H1 (cell line): ENCODE measurements at regions not wholly inside any gene's neighbourhood (a gene's known extent, or its start where the extent isn't known, plus 50 kb on each side); places are given as distances from the start of the nearest gene placed in this dataset.

Experiments
- CTCF ChIA-PET: fragments of 300-600 bp; sonication (Branson Sonifier 250); formaldehyde crosslinking; loops from one replicate; lab custom pipeline; 2021; ENCODE audit not compliant: partially characterized antibody; lab: Charles Lee
- POLR2A ChIA-PET: fragments of 300-600 bp; sonication (Branson Sonifier 250); formaldehyde crosslinking; loops from one replicate; lab custom pipeline; 2021; ENCODE audit warnings: inconsistent platforms; ENCODE audit not compliant: partially characterized antibody; lab: Charles Lee
- DNase-seq, 2 experiments: peaks; one replicate each; pipeline versions ENCODE4 v3.0.0 to v3.0.0-alpha.2; 2010 to 2022; ENCODE audit warnings: low spot score in 2 of 2, low read depth in 1 of 2, mixed read lengths in 1 of 2
- FAIRE-seq: peaks from 2 replicates; lab custom pipeline; 2011; peaks lifted over from hg19 to GRCh38; lab: Jason Lieb, UNC
- H2AFZ ChIP-seq: 2 replicates; pipeline ENCODE4 v1.8.1; 2012; ENCODE audit warnings: low read length, inconsistent platforms
- H2AK5ac ChIP-seq: 2 replicates; pipeline ENCODE4 v1.6.1; 2013; ENCODE audit warnings: low read depth, low read length
- H2BK120ac ChIP-seq: replicated peaks from 2 replicates; pipeline ENCODE3; 2013; ENCODE audit warnings: low read depth, low read length, inconsistent platforms
- H2BK12ac ChIP-seq: 2 replicates; pipeline ENCODE4 v1.6.1; 2013; ENCODE audit warnings: low read depth, low read length
- H2BK15ac ChIP-seq: 2 replicates; pipeline ENCODE4 v1.6.1; 2013; ENCODE audit warnings: low read length
- H2BK20ac ChIP-seq: 2 replicates; pipeline ENCODE4 v1.6.1; 2013; ENCODE audit warnings: low read length
- H2BK5ac ChIP-seq: 2 replicates; pipeline ENCODE4 v1.6.1; 2013; ENCODE audit warnings: low read depth, low read length
- H3K14ac ChIP-seq: 2 replicates; pipeline ENCODE4 v1.6.1; 2013; ENCODE audit warnings: inconsistent platforms; ENCODE audit not compliant: insufficient read length
- H3K18ac ChIP-seq: 2 replicates; pipeline ENCODE4 v1.6.1; 2013; ENCODE audit warnings: low read length; ENCODE audit errors: extremely low read depth
- H3K23ac ChIP-seq: 2 replicates; pipeline ENCODE4 v1.6.1; 2013; ENCODE audit warnings: inconsistent platforms; ENCODE audit not compliant: insufficient read length
- H3K23me2 ChIP-seq: 2 replicates; pipeline ENCODE4 v1.6.1; 2013; ENCODE audit warnings: low read depth, low read length
- H3K27ac ChIP-seq: 2 replicates; pipeline ENCODE4 v1.6.1; 2011; ENCODE audit warnings: low read depth, low read length, inconsistent platforms
- H3K27me3 ChIP-seq, 4 experiments: replicated peaks in 1 of 4; 1 replicate in 1 of 4; 2 replicates in 3 of 4; pipeline versions ENCODE4 v1.6.1 to v1.8.1; 2011 to 2013; ENCODE audit warnings: low read length in 3 of 4, mild to moderate bottlenecking in 3 of 4, inconsistent platforms in 2 of 4, mixed read lengths in 2 of 4, moderate library complexity in 1 of 4; ENCODE audit not compliant: control insufficient read depth in 3 of 4, insufficient read depth in 3 of 4; ENCODE audit errors: extremely low read depth in 1 of 4
- H3K36me3 ChIP-seq, 4 experiments: 2 replicates each; pipeline versions ENCODE4 v1.6.1 to v1.8.1; 2011 to 2013; ENCODE audit warnings: mild to moderate bottlenecking in 4 of 4, low read length in 3 of 4, moderate library complexity in 2 of 4, control low read depth in 1 of 4, inconsistent platforms in 1 of 4; ENCODE audit not compliant: insufficient read depth in 4 of 4, control insufficient read depth in 2 of 4
- H3K4ac ChIP-seq: replicated peaks from 2 replicates; pipeline ENCODE3; 2013; ENCODE audit warnings: low read length, low read depth, mixed read lengths, inconsistent platforms; ENCODE audit not compliant: insufficient read length
- H3K4me1 ChIP-seq, 4 experiments: replicated peaks in 1 of 4; 1 replicate in 1 of 4; 2 replicates in 3 of 4; pipeline versions ENCODE4 v1.6.1 to v1.8.1; 2011 to 2013; ENCODE audit warnings: low read length in 3 of 4, inconsistent platforms in 2 of 4, mixed read lengths in 1 of 4; ENCODE audit not compliant: insufficient read depth in 4 of 4, control insufficient read depth in 3 of 4
- H3K4me2 ChIP-seq, 2 experiments: 2 replicates each; pipeline versions ENCODE4 v1.6.1 to v1.8.1; 2011 to 2013; ENCODE audit warnings: low read depth in 2 of 2, low read length in 2 of 2, control low read depth in 1 of 2, inconsistent platforms in 1 of 2, mild to moderate bottlenecking in 1 of 2; ENCODE audit not compliant: insufficient read depth in 1 of 2
- H3K4me3 ChIP-seq, 4 experiments: fragments of 200-600, 300-600 bp in 1 of 4; sonication (generic), shearing (Covaris generic), sonication (Bioruptor Twin) in 1 of 4; 2 replicates each; pipeline versions ENCODE4 v1.5.1 to v1.8.1; 2011 to 2016; ENCODE audit warnings: low read length in 4 of 4, low read depth in 3 of 4, control low read depth in 2 of 4, inconsistent platforms in 2 of 4, mild to moderate bottlenecking in 2 of 4, mixed read lengths in 1 of 4, moderate library complexity in 1 of 4; ENCODE audit not compliant: insufficient read depth in 2 of 4; ENCODE audit errors: extremely low read depth in 1 of 4
- H3K56ac ChIP-seq: replicated peaks from 2 replicates; pipeline ENCODE3; 2013; ENCODE audit warnings: low read depth, mild to moderate bottlenecking, mixed read lengths, low read length, inconsistent platforms; ENCODE audit not compliant: insufficient read length
- H3K79me1 ChIP-seq: 2 replicates; pipeline ENCODE4 v1.6.1; 2013; ENCODE audit warnings: low read depth, low read length, control low read depth
- H3K79me2 ChIP-seq, 2 experiments: 2 replicates each; pipeline versions ENCODE4 v1.6.1 to v1.8.1; 2012 to 2013; ENCODE audit warnings: low read length in 2 of 2, mild to moderate bottlenecking in 2 of 2, inconsistent platforms in 1 of 2; ENCODE audit not compliant: insufficient read depth in 2 of 2, control insufficient read depth in 1 of 2
- H3K9ac ChIP-seq, 4 experiments: replicated peaks in 1 of 4; 1 replicate in 1 of 4; 2 replicates in 3 of 4; pipeline versions ENCODE4 v1.6.1 to v1.8.1; 2011 to 2013; ENCODE audit warnings: low read depth in 3 of 4, low read length in 3 of 4, control low read depth in 2 of 4, mild to moderate bottlenecking in 2 of 4, moderate library complexity in 2 of 4, inconsistent platforms in 1 of 4; ENCODE audit errors: extremely low read depth in 1 of 4
- H3K9me3 ChIP-seq, 2 experiments: 2 replicates each; pipeline versions ENCODE4 v1.6.1 to v1.8.1; 2012 to 2013; ENCODE audit warnings: mild to moderate bottlenecking in 2 of 2, moderate library complexity in 2 of 2, control low read depth in 1 of 2, inconsistent platforms in 1 of 2, low read depth in 1 of 2, low read length in 1 of 2, mixed read lengths in 1 of 2; ENCODE audit not compliant: insufficient read depth in 2 of 2
- H4K20me1 ChIP-seq, 2 experiments: replicated peaks in 1 of 2; 2 replicates each; pipeline versions ENCODE3 to v1.8.1; 2011 to 2013; ENCODE audit warnings: inconsistent platforms in 2 of 2, low read length in 2 of 2, mild to moderate bottlenecking in 1 of 2; ENCODE audit not compliant: insufficient read depth in 2 of 2, control insufficient read depth in 1 of 2
- H4K5ac ChIP-seq: 2 replicates; pipeline ENCODE4 v1.6.1; 2013; ENCODE audit warnings: low read length, low read depth, mixed read lengths, inconsistent platforms; ENCODE audit not compliant: insufficient read length
- H4K8ac ChIP-seq: 2 replicates; pipeline ENCODE4 v1.8.0; 2013; ENCODE audit warnings: mild to moderate bottlenecking, moderate library complexity, low read length, inconsistent platforms; ENCODE audit not compliant: insufficient read depth; ENCODE audit errors: extremely low read depth
- H4K91ac ChIP-seq: replicated peaks from 2 replicates; pipeline ENCODE3; 2013; ENCODE audit warnings: low read length, mixed read lengths, inconsistent platforms; ENCODE audit not compliant: insufficient read length
- PHF8 ChIP-seq: fragments of 200-600 bp; sonication (generic); conservative IDR thresholded peaks from 2 replicates; pipeline ENCODE4 v1.7.1; 2012; ENCODE audit warnings: low read depth, mild to moderate bottlenecking, inconsistent platforms, low read length, moderate library complexity
- RAD21 ChIP-seq, 2 experiments: IDR thresholded peaks in 1 of 2; conservative IDR thresholded peaks in 1 of 2; 2 replicates each; pipeline ENCODE4 v1.6.1; 2011; ENCODE audit warnings: low read depth in 2 of 2, low read length in 2 of 2, improper control_type of control experiment in 1 of 2, inconsistent platforms in 1 of 2, mild to moderate bottlenecking in 1 of 2, moderate library complexity in 1 of 2
- WGBS, 2 experiments: shearing (Covaris generic) in 1 of 2; methylation state at CpG; one replicate each; pipeline versions ENCODE4 v1.1.6 to v1.1.7; 2013 to 2015; ENCODE audit warnings: low lambda C conversion rate in 2 of 2, mixed read lengths in 2 of 2, inconsistent platforms in 1 of 2, low coverage in 1 of 2, missing lambda C conversion rate in 1 of 2; ENCODE audit not compliant: insufficient replicate concordance in 2 of 2, insufficient coverage in 1 of 2, insufficient read length in 1 of 2; ENCODE audit errors: extremely low coverage in 1 of 2, missing lambda C conversion rate in 1 of 2; 5-methylcytosine and 5-hydroxymethylcytosine counted together

DNA sequence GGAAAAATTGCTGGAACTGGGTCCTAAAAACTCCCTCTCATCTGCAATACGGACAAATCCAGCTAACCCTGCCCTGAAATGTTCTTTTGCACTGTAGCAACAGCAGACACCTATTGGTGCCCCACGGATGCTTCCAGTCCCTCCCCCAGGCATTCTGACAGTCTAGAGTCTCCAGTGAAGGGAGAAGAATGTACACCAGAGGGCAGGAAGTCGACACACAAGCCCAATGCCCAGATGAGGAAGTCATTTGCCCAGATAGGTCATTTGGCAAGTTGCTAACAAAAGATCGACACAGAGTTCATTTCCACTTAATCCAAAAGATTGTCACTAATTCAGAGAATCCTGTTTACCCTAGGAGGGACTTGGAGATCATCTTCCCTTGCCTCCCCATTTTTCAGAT lies 293.0 kb upstream of the PRDM1 start:
- no peak for FAIRE-seq
- no peak overlapping the region for H3K4ac ChIP-seq

More for the DNA sequence above, 293.0 kb upstream of the PRDM1 start:
- WGBS, 2 experiments, result 87% methylated on average over 4 of the region's 4 CpGs; no CpG with 5 or more reads in 1 of the 2 experiments
- CTCF ChIA-PET, result interaction anchor here (0.6 kb wide), 1 partner anchor 108 kb away, joined by 3 read pairs; no protein-coding TSS in a partner anchor
- Histone ChIP-seq H2BK5ac (no peak overlapping the region), H3K4me1 (peaks cover 0 to 2% (median 0%) of the 10 kb centered on the region in 4 experiments; a peak in 1 of 7 replicates), H2BK12ac (no peak overlapping the region), H4K8ac (no peak overlapping the region), H3K23ac (no peak overlapping the region), H2AK5ac (no peak overlapping the region), H3K4me3 (no peak overlapping the region), H2BK20ac (no peak overlapping the region), H3K79me2 (no peaks in the 10 kb centered on the region), H3K9ac (no peak overlapping the region), H4K5ac (no peak overlapping the region), H3K4me2 (no peak overlapping the region), H2BK15ac (no peak overlapping the region), H3K23me2 (no peaks in the 10 kb centered on the region), H3K79me1 (no peaks in the 10 kb centered on the region), H3K18ac (no peak overlapping the region), H3K56ac (no peak overlapping the region), H4K91ac (no peak overlapping the region), H3K9me3 (no peaks in the 10 kb centered on the region), H3K27me3 (no peaks in the 10 kb centered on the region), H3K27ac (no peak overlapping the region), H3K14ac (no peak overlapping the region), H4K20me1 (no peaks in the 10 kb centered on the region), H2BK120ac (no peak overlapping the region), H3K36me3 (no peaks in the 10 kb centered on the region), H2AFZ (peak overlapping the region; percentile 1; the same call in 1 of the 2 replicates)
- TF ChIP-seq PHF8 (no peak), RAD21 (IDR thresholded peaks at IDR 0.05 in 1 of 2, conservative IDR thresholded peaks at IDR 0.05 in 1 of 2; ENCODE audit: low read depth in 2 of 2, low read length in 2 of 2) (peak; percentile 13 to 24; a peak in 2 of 4 replicates)
- no peak for DNase-seq
- POLR2A ChIA-PET, result no interaction called here
